T-cell (primary cell): ENCODE measurements at regions not wholly inside any gene's neighbourhood (a gene's known extent, or its start where the extent isn't known, plus 50 kb on each side); places are given as distances from the start of the nearest gene placed in this dataset.

Experiments
- ATAC-seq, 4 experiments: fragments of 200-7000 bp in 3 of 4; fragments of 150-1000 bp in 1 of 4; cut with Tn5 transposase; replicated peaks in 1 of 4; 1 replicate in 3 of 4; 2 replicates in 1 of 4; pipeline ENCODE4 v1.10.0; 2021; ENCODE audit warnings: moderate library complexity in 3 of 4, mild to moderate bottlenecking in 2 of 4, moderate number of reproducible peaks in 1 of 4
- CTCF ChIA-PET, 2 donors: fragments of 300-600 bp; sonication (Branson Sonifier 250); formaldehyde crosslinking; loops; one replicate each; lab custom pipeline; 2022; ENCODE audit warnings: antibody characterized with exemption in 2 of 2; lab: Charles Lee
- POLR2A ChIA-PET, 2 donors: fragments of 300-600 bp; sonication (Branson Sonifier 250); formaldehyde crosslinking; loops; one replicate each; lab custom pipeline; 2022; ENCODE audit warnings: antibody characterized with exemption in 2 of 2; lab: Charles Lee
- DNase-seq, 35 experiments: peaks; one replicate each; pipeline versions ENCODE4 v3.0.0 to v3.0.0-alpha.2; 2013 to 2023
- H3K27ac ChIP-seq: one replicate; pipeline ENCODE4 v1.5.1; 2013; ENCODE audit warnings: low read length
- H3K27me3 ChIP-seq, 2 experiments: replicated peaks in 1 of 2; 1 replicate in 1 of 2; 2 replicates in 1 of 2; pipeline versions ENCODE4 v1.6.1 to v1.7.0; 2013; ENCODE audit warnings: low read length in 1 of 2, mixed read lengths in 1 of 2; ENCODE audit not compliant: control insufficient read depth in 2 of 2, insufficient read depth in 2 of 2; ENCODE audit errors: extremely low read depth in 1 of 2
- H3K36me3 ChIP-seq, 2 donors: 1 replicate in 1 of 2; 2 replicates in 1 of 2; pipeline versions ENCODE4 v1.6.1 to v1.7.0; 2013; ENCODE audit warnings: low read length in 1 of 2; ENCODE audit not compliant: control insufficient read depth in 2 of 2, insufficient read depth in 1 of 2; ENCODE audit errors: extremely low read depth in 1 of 2
- H3K4me1 ChIP-seq, 2 experiments: 1 replicate in 1 of 2; 2 replicates in 1 of 2; pipeline versions ENCODE4 v1.6.1 to v1.7.0; 2013; ENCODE audit warnings: low read length in 2 of 2, mixed read lengths in 1 of 2; ENCODE audit not compliant: insufficient read depth in 2 of 2, control insufficient read depth in 1 of 2; ENCODE audit errors: extremely low read depth in 1 of 2
- H3K4me3 ChIP-seq, 2 donors: 1 replicate in 1 of 2; 2 replicates in 1 of 2; pipeline versions ENCODE4 v1.5.1 to v1.7.0; 2013; ENCODE audit warnings: mild to moderate bottlenecking in 2 of 2, low read length in 1 of 2, moderate library complexity in 1 of 2; ENCODE audit not compliant: control insufficient read depth in 1 of 2; ENCODE audit errors: extremely low read depth in 1 of 2
- H3K9me3 ChIP-seq: 2 replicates; pipeline ENCODE4 v1.7.0; 2013
- H3K27ac Mint-ChIP-seq, 2 donors: one replicate each; pipeline ENCODE4 v1.8.0; 2020 to 2021; ENCODE audit warnings: mild to moderate bottlenecking in 2 of 2, mixed read lengths in 2 of 2
- H3K27me3 Mint-ChIP-seq, 2 donors: one replicate each; pipeline ENCODE4 v1.8.0; 2021 to 2022; ENCODE audit warnings: mixed read lengths in 2 of 2
- H3K36me3 Mint-ChIP-seq: one replicate; pipeline ENCODE4 v1.8.0; 2021; ENCODE audit warnings: mixed read lengths
- H3K4me1 Mint-ChIP-seq, 3 donors: one replicate each; pipeline ENCODE4 v1.8.0; 2020 to 2022; ENCODE audit warnings: mixed read lengths in 3 of 3, mild to moderate bottlenecking in 1 of 3
- H3K4me3 Mint-ChIP-seq, 3 donors: one replicate each; pipeline ENCODE4 v1.8.0; 2020 to 2022; ENCODE audit warnings: mild to moderate bottlenecking in 3 of 3, mixed read lengths in 3 of 3, moderate library complexity in 3 of 3
- H3K9me3 Mint-ChIP-seq, 3 donors: one replicate each; pipeline ENCODE4 v1.8.0; 2020 to 2022; ENCODE audit warnings: mixed read lengths in 3 of 3
- WGBS: methylation state at CpG from one replicate; pipeline ENCODE4 v1.1.5; 2013; ENCODE audit warnings: missing lambda C conversion rate; ENCODE audit not compliant: insufficient coverage; 5-methylcytosine and 5-hydroxymethylcytosine counted together

DNA sequence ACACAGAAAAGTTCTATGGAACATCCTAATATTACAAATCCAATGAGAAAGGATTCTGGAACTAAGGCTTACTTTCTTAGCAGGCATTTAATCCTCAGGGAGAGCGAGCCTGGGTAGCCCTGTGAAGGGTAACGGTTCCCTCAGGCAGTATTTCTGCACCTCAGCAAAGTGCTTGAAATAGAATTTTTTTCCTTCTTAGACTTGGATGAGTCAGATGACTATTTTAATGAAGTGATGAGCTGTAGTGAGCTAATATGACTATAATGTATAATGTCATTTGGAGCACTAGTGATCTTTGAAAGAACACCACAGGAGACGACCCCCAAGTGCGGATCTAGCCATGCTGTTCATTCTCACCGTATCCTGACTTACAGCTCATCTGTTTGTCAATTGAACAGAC, 493.0 kb upstream of the FAM241A start:
- ChIA-PET POLR2A (no interaction called here), CTCF (no interaction called here)
- Histone ChIP-seq H3K9me3 (no peaks in the 10 kb centered on the region), H3K27ac (no peak overlapping the region), H3K4me3 (no peak overlapping the region), H3K27me3 (no peaks in the 10 kb centered on the region), H3K36me3 (no peaks in the 10 kb centered on the region), H3K4me1 (no peaks in the 10 kb centered on the region)
- Mint-ChIP-seq H3K27me3 (no peaks in the 10 kb centered on the region), H3K4me3 (no peak overlapping the region), H3K9me3 (peaks cover 0 to 5% (median 0%) of the 10 kb centered on the region in 3 donors), H3K4me1 (no peaks in the 10 kb centered on the region), H3K36me3 (no peaks in the 10 kb centered on the region), H3K27ac (no peak overlapping the region)
- WGBS, result 63% methylated on average over 3 of the region's 5 CpGs
- ATAC-seq (no peak), DNase-seq (no peak)

DNA sequence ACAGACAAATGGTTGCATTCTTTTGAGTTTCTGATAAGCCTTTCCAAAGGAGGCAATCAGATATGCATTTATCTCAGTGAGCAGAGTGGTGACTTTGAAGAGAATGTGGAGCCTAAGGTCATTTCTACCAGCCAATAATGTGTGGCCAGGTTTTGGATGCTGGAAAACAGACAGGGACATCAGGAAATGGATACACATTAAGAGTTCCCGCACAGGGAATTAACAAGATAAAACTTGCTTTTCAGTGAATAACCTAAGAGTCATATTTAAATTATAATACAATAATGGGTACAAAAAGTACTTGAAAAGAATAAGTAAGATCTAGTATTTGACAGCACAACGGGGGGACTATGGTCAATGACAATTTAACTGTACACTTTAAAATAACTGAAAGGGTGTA, 492.3 kb upstream of the FAM241A start:
- Histone ChIP-seq H3K4me1 (no peaks in the 10 kb centered on the region), H3K4me3 (no peak overlapping the region), H3K36me3 (no peaks in the 10 kb centered on the region), H3K9me3 (no peaks in the 10 kb centered on the region), H3K27me3 (no peaks in the 10 kb centered on the region), H3K27ac (no peak overlapping the region)
- Mint-ChIP-seq H3K4me3 (no peak overlapping the region), H3K27ac (no peak overlapping the region), H3K9me3 (peaks cover 0 to 5% (median 0%) of the 10 kb centered on the region in 3 donors), H3K27me3 (no peaks in the 10 kb centered on the region), H3K36me3 (no peaks in the 10 kb centered on the region), H3K4me1 (no peaks in the 10 kb centered on the region)
- no CpG with 5 or more reads among the region's 2 CpGs for WGBS
- ChIA-PET CTCF (no interaction called here), POLR2A (no interaction called here)
- DNase-seq (no peak), ATAC-seq (no peak)

DNA sequence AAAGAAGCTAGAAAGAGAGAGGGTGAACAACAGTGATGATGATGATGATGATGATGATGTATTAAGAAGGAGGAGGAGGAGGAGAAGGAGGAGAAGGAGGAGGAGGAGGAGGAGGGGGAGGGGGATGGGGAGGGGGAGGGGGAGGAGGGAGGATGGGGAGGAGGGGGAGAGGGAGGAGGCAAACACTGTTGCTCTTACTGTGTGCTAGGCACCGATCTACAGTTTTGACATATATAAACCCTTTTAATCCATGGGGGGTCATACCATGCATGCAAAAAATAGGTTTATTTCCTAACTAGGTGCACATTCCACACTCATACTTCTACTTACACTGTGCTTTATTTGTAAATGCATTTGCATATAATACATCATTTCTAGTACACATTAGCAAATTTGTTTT, 482.8 kb upstream of the FAM241A start:
- no peak for DNase-seq
- H3K27ac Mint-ChIP-seq, result no peak overlapping the region
- ChIA-PET POLR2A (no interaction called here), CTCF (no interaction called here)
- WGBS, result no CpG with 5 or more reads among the region's 1 CpG
- H3K4me3 ChIP-seq, result no peak overlapping the region
- no peaks in the 10 kb centered on the region for H3K36me3 ChIP-seq
- no peaks in the 10 kb centered on the region for H3K4me1 ChIP-seq
- no peak overlapping the region for H3K4me3 Mint-ChIP-seq
- no peaks in the 10 kb centered on the region for H3K9me3 ChIP-seq
- H3K27me3 ChIP-seq, result no peaks in the 10 kb centered on the region
- no peaks in the 10 kb centered on the region for H3K36me3 Mint-ChIP-seq
- H3K4me1 Mint-ChIP-seq, result no peaks in the 10 kb centered on the region
- no peaks in the 10 kb centered on the region for H3K27me3 Mint-ChIP-seq
- H3K9me3 Mint-ChIP-seq, result peaks cover 3 to 9% (median 7%) of the 10 kb centered on the region in 3 donors
- H3K27ac ChIP-seq, result no peak overlapping the region
- ATAC-seq, result no peak

DNA sequence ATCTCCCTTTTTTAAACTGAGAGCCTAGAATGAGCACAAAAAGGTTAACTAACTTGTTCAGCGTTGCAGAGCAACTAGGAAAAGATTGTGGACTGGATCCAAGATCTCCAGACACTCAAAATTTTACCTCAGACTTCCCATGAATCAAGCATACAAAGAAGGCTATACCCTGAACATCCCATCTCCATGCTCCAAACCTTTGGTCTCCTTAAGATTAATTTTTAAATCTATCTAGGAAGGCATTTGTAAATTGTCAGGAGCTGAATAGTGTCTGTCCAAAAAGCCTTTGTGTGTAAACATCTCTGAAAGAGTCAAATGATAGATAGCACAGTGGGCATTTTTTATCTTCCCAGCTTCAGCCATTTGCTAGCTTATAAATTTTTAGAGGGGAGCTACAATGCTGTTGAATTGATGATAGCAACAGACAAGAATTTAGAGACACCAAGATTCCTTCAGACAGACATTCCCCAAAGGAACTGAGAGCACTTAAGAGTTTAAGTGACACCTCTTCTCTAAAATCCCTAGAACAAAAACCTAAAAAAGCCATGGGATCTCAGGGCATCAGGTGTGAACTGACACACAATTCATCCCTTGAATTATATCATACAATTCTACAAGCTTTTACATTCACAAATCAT, 480.8 kb upstream of the FAM241A start:
- Histone ChIP-seq H3K4me3 (no peak overlapping the region), H3K9me3 (no peaks in the 10 kb centered on the region), H3K4me1 (no peaks in the 10 kb centered on the region), H3K27ac (no peak overlapping the region), H3K27me3 (no peaks in the 10 kb centered on the region), H3K36me3 (no peaks in the 10 kb centered on the region)
- Mint-ChIP-seq H3K27ac (no peak overlapping the region), H3K9me3 (peaks cover 3 to 9% (median 7%) of the 10 kb centered on the region in 3 donors), H3K27me3 (no peaks in the 10 kb centered on the region), H3K4me1 (no peaks in the 10 kb centered on the region), H3K4me3 (no peak overlapping the region), H3K36me3 (no peaks in the 10 kb centered on the region)
- ChIA-PET POLR2A (no interaction called here), CTCF (interaction anchor here in 1 of 2 donors (0.7 kb wide), 1 partner anchor 10 kb away, joined by 3 read pairs; no protein-coding TSS in a partner anchor)
- ATAC-seq, result no peak
- 40% methylated on average over 1 of the region's 1 CpG for WGBS
- DNase-seq, result no peak

DNA sequence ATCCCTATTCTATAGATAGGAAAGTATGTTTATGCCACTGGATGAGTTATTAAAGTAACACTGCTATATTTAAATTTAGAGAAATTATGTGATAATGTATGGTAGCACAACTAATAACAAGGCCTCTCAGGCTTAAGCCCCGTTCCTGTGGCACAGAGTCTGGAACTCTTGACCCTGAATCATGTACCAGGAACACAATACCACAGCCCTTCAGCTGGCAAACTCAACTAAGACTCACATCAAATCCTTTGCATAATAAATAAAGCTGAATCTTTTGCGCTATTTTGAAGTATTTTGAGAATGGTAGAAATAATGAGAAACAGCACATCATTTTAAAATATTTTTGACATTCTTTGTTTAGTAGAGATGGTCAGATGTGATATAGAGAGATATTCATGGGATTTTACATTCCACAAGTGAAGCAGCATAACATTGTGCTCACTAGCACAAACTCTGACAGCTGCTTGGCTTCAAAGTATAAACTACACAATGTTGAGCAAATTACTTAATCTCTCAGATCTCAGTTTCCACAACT, 478.4 kb upstream of the FAM241A start:
- H3K36me3 ChIP-seq, result no peaks in the 10 kb centered on the region
- no peaks in the 10 kb centered on the region for H3K9me3 ChIP-seq
- ChIA-PET POLR2A (no interaction called here), CTCF (no interaction called here)
- H3K36me3 Mint-ChIP-seq, result no peaks in the 10 kb centered on the region
- no CpG with 5 or more reads among the region's 2 CpGs for WGBS
- H3K4me1 Mint-ChIP-seq, result no peaks in the 10 kb centered on the region
- H3K27ac ChIP-seq, result no peak overlapping the region
- H3K4me3 Mint-ChIP-seq, result no peak overlapping the region
- ATAC-seq (no peak), DNase-seq (no peak)
- H3K27ac Mint-ChIP-seq, result no peak overlapping the region
- H3K27me3 ChIP-seq, result no peaks in the 10 kb centered on the region
- H3K9me3 Mint-ChIP-seq, result peaks cover 6 to 8% (median 6%) of the 10 kb centered on the region in 3 donors
- H3K4me3 ChIP-seq, result no peak overlapping the region
- no peaks in the 10 kb centered on the region for H3K27me3 Mint-ChIP-seq
- no peaks in the 10 kb centered on the region for H3K4me1 ChIP-seq

DNA sequence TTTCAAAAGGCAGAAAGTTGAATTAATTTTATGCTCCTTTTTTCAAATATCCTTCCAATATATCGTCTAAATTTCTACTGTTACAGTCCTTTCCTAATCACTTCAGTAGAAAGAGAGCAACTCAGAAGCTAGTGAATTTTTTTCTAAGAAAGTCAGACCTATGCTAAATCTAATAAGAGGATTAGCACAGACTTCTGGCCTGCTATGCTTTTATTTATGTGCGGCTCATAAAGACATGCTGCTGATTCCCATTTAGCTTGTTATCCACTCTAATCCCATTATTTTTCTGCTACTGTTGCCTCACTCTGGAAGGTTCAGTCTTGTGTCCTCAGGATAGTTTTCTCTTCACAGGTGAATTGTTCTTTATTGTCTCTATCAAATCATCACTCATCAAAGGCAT, 473.5 kb upstream of the FAM241A start:
- Histone ChIP-seq H3K4me3 (no peak overlapping the region), H3K4me1 (no peaks in the 10 kb centered on the region), H3K27me3 (no peaks in the 10 kb centered on the region), H3K27ac (no peak overlapping the region), H3K36me3 (no peaks in the 10 kb centered on the region), H3K9me3 (no peaks in the 10 kb centered on the region)
- peaks cover 0 to 5% (median 3%) of the 10 kb centered on the region in 3 donors for H3K9me3 Mint-ChIP-seq
- WGBS, result no CpG with 5 or more reads among the region's 2 CpGs
- no peak overlapping the region for H3K27ac Mint-ChIP-seq
- DNase-seq (no peak), ATAC-seq (no peak)
- H3K4me3 Mint-ChIP-seq, result no peak overlapping the region
- POLR2A ChIA-PET, result no interaction called here
- H3K36me3 Mint-ChIP-seq, result no peaks in the 10 kb centered on the region
- no peaks in the 10 kb centered on the region for H3K4me1 Mint-ChIP-seq
- no peaks in the 10 kb centered on the region for H3K27me3 Mint-ChIP-seq
- CTCF ChIA-PET, result no interaction called here
